OCI-LY3 (cell line): ENCODE measurements at regions not wholly inside any gene's neighbourhood (a gene's known extent, or its start where the extent isn't known, plus 50 kb on each side); places are given as distances from the start of the nearest gene placed in this dataset.

Experiments
- CTCF ChIP-seq: fragments of 200-600, 300-600 bp; sonication (generic); IDR thresholded peaks from 2 replicates; pipeline ENCODE4 v1.5.1; 2014; ENCODE audit warnings: antibody characterized with exemption, low read length, low read depth
- EZH2phosphoT487 ChIP-seq: fragments of 200-600 bp; shearing (Covaris generic); IDR thresholded peaks from 2 replicates; pipeline ENCODE4 v1.6.1; 2018; ENCODE audit warnings: antibody characterized with exemption, mixed run types, low read depth

DNA sequence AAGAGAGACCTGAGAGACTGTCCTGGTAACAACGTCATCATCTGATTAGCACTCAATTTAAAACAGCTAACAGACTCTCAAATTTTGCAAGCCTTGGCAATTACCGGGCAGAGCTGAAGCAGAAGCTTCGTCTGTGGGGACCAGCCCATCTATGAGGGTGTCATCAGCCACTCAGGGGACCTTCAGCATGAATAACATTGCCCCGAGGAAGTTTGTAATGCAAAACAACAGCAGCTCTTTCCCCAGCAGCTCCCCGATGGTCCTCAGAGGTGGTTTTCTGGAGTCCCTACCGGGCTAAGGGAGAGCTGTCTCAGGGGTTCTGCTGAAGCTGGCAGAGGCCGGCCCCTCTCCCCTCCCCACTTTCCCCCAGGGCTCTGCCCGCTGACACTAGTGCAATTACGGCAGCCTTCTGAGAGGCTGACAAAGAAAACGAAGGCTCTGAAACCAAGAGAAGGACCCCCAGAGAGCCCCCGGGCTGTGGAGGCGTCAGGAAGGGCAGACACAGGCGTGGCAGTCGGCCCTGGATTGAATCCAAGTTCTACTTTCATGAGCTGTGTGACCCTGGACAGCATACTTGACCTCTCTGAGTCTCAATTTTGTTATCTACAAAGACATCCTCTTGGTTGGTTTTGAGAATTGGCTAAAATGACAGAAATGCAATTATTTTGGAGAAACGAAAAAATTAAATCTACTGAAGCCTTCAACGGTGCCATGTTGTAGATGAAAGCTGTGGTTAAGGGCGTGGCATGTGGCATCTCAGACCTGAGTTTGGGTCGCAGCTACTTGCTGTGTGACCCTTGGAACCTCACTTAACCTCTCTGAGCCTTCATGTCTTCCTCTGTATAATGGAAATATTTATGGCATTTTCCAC is 102.1 kb upstream of the TLE3 start:
- TF ChIP-seq CTCF: no peak
- no peak for TF ChIP-seq EZH2phosphoT487
